B cell (primary cell): ENCODE measurements at regions not wholly inside any gene's neighbourhood (a gene's known extent, or its start where the extent isn't known, plus 50 kb on each side); places are given as distances from the start of the nearest gene placed in this dataset.

Experiments
- ATAC-seq: fragments of 200-7000 bp; cut with Tn5 transposase; one replicate; pipeline ENCODE4 v1.10.0; 2021; ENCODE audit warnings: low read depth, mild to moderate bottlenecking, moderate number of reproducible peaks, moderate library complexity
- CTCF ChIA-PET: fragments of 350-600 bp; sonication (Branson Sonifier 250); formaldehyde crosslinking; loops from one replicate; lab custom pipeline; 2021; ENCODE audit warnings: antibody characterized with exemption, inconsistent platforms; lab: Charles Lee
- POLR2A ChIA-PET: fragments of 350-600 bp; sonication (Branson Sonifier 250); formaldehyde crosslinking; loops from one replicate; lab custom pipeline; 2021; ENCODE audit warnings: antibody characterized with exemption; lab: Charles Lee
- DNase-seq: peaks from one replicate; pipeline ENCODE4 v3.0.0; 2013
- H2AFZ ChIP-seq: 2 replicates; pipeline ENCODE4 v1.6.1; 2012; ENCODE audit warnings: mild to moderate bottlenecking, low read depth, low read length; ENCODE audit not compliant: insufficient read depth, poor library complexity, severe bottlenecking
- H3K27ac ChIP-seq, 2 donors: 1 replicate in 1 of 2; 2 replicates in 1 of 2; pipeline ENCODE4 v1.5.1; 2012 to 2013; ENCODE audit warnings: low read length in 2 of 2, mild to moderate bottlenecking in 2 of 2, moderate library complexity in 1 of 2
- H3K27me3 ChIP-seq, 4 experiments: fragments of 200-600 bp in 1 of 4; sonication (generic) in 1 of 4; replicated peaks in 1 of 4; 1 replicate in 2 of 4; 2 replicates in 2 of 4; pipeline versions ENCODE4 v1.6.1 to v1.7.0; 2013 to 2016; ENCODE audit warnings: low read length in 3 of 4, mild to moderate bottlenecking in 2 of 4, mixed read lengths in 1 of 4, moderate library complexity in 1 of 4; ENCODE audit not compliant: insufficient read depth in 4 of 4, control insufficient read depth in 3 of 4; ENCODE audit errors: control extremely low read depth in 1 of 4
- H3K36me3 ChIP-seq, 2 experiments: replicated peaks in 1 of 2; 1 replicate in 1 of 2; 2 replicates in 1 of 2; pipeline versions ENCODE4 v1.6.1 to v1.7.1; 2013; ENCODE audit warnings: low read length in 1 of 2; ENCODE audit not compliant: insufficient read depth in 2 of 2, control insufficient read depth in 1 of 2; ENCODE audit errors: control extremely low read depth in 1 of 2, extremely low read depth in 1 of 2
- H3K4me1 ChIP-seq, 2 donors: fragments of 200-600 bp in 1 of 2; sonication (generic) in 1 of 2; 1 replicate in 1 of 2; 2 replicates in 1 of 2; pipeline versions ENCODE4 v1.5.1 to v1.6.1; 2013 to 2017; ENCODE audit warnings: low read length in 2 of 2; ENCODE audit not compliant: control insufficient read depth in 2 of 2, insufficient read depth in 2 of 2
- H3K4me2 ChIP-seq: replicated peaks from 2 replicates; pipeline ENCODE3; 2012; ENCODE audit warnings: mild to moderate bottlenecking, low read depth, low read length; ENCODE audit not compliant: poor library complexity, severe bottlenecking
- H3K4me3 ChIP-seq, 5 experiments: fragments of 200-600 bp in 1 of 5; sonication (generic) in 1 of 5; 1 replicate in 3 of 5; 2 replicates in 2 of 5; pipeline versions ENCODE4 v1.5.1 to v1.7.0; 2011 to 2016; ENCODE audit warnings: low read length in 4 of 5, mild to moderate bottlenecking in 4 of 5, low read depth in 2 of 5, control low read depth in 1 of 5, moderate library complexity in 1 of 5; ENCODE audit not compliant: insufficient read depth in 1 of 5; ENCODE audit errors: control extremely low read depth in 1 of 5, extremely low read depth in 1 of 5
- H3K79me2 ChIP-seq: fragments of 200-600 bp; sonication (generic); one replicate; pipeline ENCODE4 v1.6.0; 2016; ENCODE audit warnings: low read length; ENCODE audit not compliant: control insufficient read depth, insufficient read depth
- H3K9ac ChIP-seq: fragments of 200-600 bp; sonication (generic); 2 replicates; pipeline ENCODE4 v1.6.1; 2017; ENCODE audit warnings: mild to moderate bottlenecking, low read length, moderate library complexity
- H3K9me3 ChIP-seq, 3 donors: one replicate each; pipeline versions ENCODE4 v1.6.1 to v1.7.1; 2013; ENCODE audit warnings: low read length in 2 of 3; ENCODE audit not compliant: control insufficient read depth in 2 of 3, insufficient read depth in 1 of 3; ENCODE audit errors: control extremely low read depth in 1 of 3
- H4K20me1 ChIP-seq: 2 replicates; pipeline ENCODE4 v1.6.0; 2012; ENCODE audit warnings: mild to moderate bottlenecking, low read length; ENCODE audit not compliant: insufficient read depth, control insufficient read depth, poor library complexity, severe bottlenecking
- H3K27ac Mint-ChIP-seq: one replicate; pipeline ENCODE4 v1.8.0; 2021; ENCODE audit warnings: mixed read lengths
- H3K27me3 Mint-ChIP-seq: one replicate; pipeline ENCODE4 v1.8.0; 2021; ENCODE audit warnings: mixed read lengths
- H3K4me1 Mint-ChIP-seq: one replicate; pipeline ENCODE4 v1.8.0; 2021; ENCODE audit warnings: mixed read lengths
- H3K4me3 Mint-ChIP-seq: one replicate; pipeline ENCODE4 v1.8.0; 2021; ENCODE audit warnings: mixed read lengths
- H3K9me3 Mint-ChIP-seq: one replicate; pipeline ENCODE4 v1.8.0; 2022; ENCODE audit warnings: mixed read lengths; ENCODE audit not compliant: insufficient read depth
- EZH2 ChIP-seq: IDR thresholded peaks from 2 replicates; pipeline ENCODE4 v1.6.1; 2012; ENCODE audit warnings: borderline replicate concordance, low read depth, mild to moderate bottlenecking, moderate library complexity, low read length; ENCODE audit not compliant: insufficient read depth, poor library complexity, severe bottlenecking
- WGBS: methylation state at CpG from one replicate; pipeline ENCODE4 v1.1.5; 2013; ENCODE audit warnings: missing lambda C conversion rate; ENCODE audit not compliant: insufficient coverage; 5-methylcytosine and 5-hydroxymethylcytosine counted together
- intact Hi-C: fragments of 100-400 bp; cut with micrococcal nuclease; formaldehyde crosslinking; loops from one replicate; pipeline ENCODE4 v1.10.0; 2022
- TF ChIP-seq, protein P1 (sequence below): fragments of 200-600 bp; IDR thresholded peaks from one replicate; pipeline ENCODE4 v1.8.0; 2022; ENCODE audit warnings: antibody characterized with exemption, mild to moderate bottlenecking

DNA sequence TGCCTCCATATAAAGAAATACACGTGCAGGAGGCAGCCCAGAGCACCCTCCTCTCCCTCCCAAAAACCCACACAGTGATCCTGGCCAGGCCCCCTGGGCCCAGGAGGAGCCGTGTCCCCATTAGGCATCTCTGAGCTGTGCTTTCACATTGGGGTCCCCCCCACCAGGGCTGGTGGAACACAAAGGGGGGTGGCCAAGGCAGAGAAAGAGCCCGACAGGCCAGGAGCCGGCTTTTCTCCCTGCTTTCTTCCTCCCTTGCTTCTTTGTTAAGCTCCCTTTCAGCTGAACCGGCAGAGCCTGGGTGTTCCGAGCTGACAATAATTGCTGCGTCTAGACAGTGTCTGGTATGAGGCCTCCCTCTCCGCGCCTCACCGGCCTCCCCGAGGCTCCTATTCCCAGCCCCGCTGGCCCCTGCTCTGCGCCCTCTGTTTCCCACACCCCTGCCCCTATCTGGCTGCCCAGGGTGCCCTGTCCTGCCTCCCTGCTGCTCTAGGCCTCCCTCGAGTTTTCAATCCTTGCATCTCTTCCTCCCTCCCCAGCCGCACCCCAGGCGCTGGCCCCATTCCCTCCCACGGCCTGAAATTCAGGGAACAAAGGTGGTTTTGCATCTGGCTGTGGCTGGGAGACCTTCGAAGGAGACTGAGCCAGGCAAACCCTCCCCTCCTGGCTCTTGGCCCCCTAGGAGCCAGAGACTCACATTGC is 120.6 kb downstream of the C9orf50 start:
- CTCF ChIA-PET: interaction anchor here (0.6 kb wide), 1 partner anchor 286 kb away, joined by 3 read pairs; no protein-coding TSS in a partner anchor
- Mint-ChIP-seq H3K27ac (no peak overlapping the region), H3K4me3 (no peak overlapping the region), H3K9me3 (no peaks in the 10 kb centered on the region), H3K27me3 (peaks cover 3% of the 10 kb centered on the region), H3K4me1 (peaks cover 16% of the 10 kb centered on the region)
- ATAC-seq (no peak), DNase-seq (no peak)
- Histone ChIP-seq H4K20me1 (no peaks in the 10 kb centered on the region), H3K27ac (no peak overlapping the region), H2AFZ (no peak overlapping the region), H3K27me3 (peaks cover 0 to 17% (median 8%) of the 10 kb centered on the region in 4 experiments), H3K4me3 (no peak overlapping the region), H3K79me2 (no peaks in the 10 kb centered on the region), H3K4me2 (no peak overlapping the region), H3K9ac (no peak overlapping the region), H3K36me3 (no peaks in the 10 kb centered on the region), H3K9me3 (peaks cover 0 to 10% (median 0%) of the 10 kb centered on the region in 3 donors), H3K4me1 (peaks cover 17% of the 10 kb centered on the region in 2 donors)
- TF ChIP-seq, protein P1, sequence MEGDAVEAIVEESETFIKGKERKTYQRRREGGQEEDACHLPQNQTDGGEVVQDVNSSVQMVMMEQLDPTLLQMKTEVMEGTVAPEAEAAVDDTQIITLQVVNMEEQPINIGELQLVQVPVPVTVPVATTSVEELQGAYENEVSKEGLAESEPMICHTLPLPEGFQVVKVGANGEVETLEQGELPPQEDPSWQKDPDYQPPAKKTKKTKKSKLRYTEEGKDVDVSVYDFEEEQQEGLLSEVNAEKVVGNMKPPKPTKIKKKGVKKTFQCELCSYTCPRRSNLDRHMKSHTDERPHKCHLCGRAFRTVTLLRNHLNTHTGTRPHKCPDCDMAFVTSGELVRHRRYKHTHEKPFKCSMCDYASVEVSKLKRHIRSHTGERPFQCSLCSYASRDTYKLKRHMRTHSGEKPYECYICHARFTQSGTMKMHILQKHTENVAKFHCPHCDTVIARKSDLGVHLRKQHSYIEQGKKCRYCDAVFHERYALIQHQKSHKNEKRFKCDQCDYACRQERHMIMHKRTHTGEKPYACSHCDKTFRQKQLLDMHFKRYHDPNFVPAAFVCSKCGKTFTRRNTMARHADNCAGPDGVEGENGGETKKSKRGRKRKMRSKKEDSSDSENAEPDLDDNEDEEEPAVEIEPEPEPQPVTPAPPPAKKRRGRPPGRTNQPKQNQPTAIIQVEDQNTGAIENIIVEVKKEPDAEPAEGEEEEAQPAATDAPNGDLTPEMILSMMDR: no peak
- no peak for TF ChIP-seq EZH2
- WGBS: 93% methylated on average over 18 of the region's 18 CpGs
- POLR2A ChIA-PET: no interaction called here
- intact Hi-C loops: no loop called here
